ENCODE measurements at regions not wholly inside any gene's neighbourhood (a gene's known extent, or its start where the extent isn't known, plus 50 kb on each side); places are given as distances from the start of the nearest gene placed in this dataset.

DNA sequence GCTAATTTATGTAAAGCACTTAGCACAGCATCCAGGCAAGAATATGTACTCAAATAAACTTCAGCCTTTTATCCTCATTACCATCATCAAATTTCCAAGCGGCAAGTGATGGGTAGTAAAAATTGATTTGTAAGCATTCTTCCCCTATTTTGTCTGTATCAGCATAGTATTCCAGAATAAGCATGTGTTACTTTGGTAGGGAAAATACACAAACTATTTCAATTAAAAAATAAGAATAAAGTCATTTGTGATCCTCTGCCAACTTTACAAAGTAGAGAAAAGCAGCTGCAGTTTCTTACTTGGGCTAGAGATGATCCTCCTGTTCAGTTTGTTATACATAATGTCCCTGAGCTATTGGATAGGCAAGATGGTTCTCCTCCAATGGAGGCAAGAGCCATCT is 493.2 kb downstream of the ZEB2 start:
- no peaks in the 10 kb centered on the region for H3K27me3 ChIP-seq (ENCODE audit: low read depth, low read length)
- no peaks in the 10 kb centered on the region for H3K36me3 ChIP-seq (ENCODE audit: control insufficient read depth in 1 of 2, insufficient read depth in 2 of 2, low read length in 2 of 2)
- no peak overlapping the region for H3K4me3 ChIP-seq (ENCODE audit: low read depth in 1 of 2, low read length in 2 of 2)
- no peaks in the 10 kb centered on the region for H3K4me1 ChIP-seq (ENCODE audit: control insufficient read depth in 1 of 2, insufficient read depth in 2 of 2, low read length in 2 of 2)
- H3K27ac ChIP-seq (ENCODE audit: low read length): no peak overlapping the region
- H3K9me3 ChIP-seq (ENCODE audit: control insufficient read depth in 1 of 2, low read length in 2 of 2): peaks cover 0 to 7% of the 10 kb centered on the region in 2 donors

DNA sequence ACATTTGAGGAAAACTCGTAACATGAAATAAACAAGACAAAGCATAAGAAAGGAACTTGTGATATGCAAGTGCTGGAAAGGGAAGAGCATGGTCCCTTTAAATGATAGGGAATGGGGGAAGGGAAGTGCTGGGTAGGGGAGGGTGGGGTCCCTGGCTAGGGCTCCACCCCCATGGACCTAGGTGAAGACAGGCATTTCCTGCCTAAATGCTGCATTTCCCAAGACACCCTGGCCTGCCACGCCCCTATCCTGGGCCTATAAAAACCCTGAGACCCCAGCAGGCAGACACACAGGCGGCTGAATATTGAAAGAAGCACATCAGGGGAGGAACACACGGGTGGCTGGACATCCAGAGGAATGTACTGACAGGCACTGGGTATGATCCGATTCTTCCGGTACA is 499.9 kb downstream of the ZEB2 start:
- Histone ChIP-seq H3K36me3 (ENCODE audit: control insufficient read depth in 1 of 2, insufficient read depth in 2 of 2, low read length in 2 of 2) (no peaks in the 10 kb centered on the region), H3K27ac (ENCODE audit: low read length) (no peak overlapping the region)

DNA sequence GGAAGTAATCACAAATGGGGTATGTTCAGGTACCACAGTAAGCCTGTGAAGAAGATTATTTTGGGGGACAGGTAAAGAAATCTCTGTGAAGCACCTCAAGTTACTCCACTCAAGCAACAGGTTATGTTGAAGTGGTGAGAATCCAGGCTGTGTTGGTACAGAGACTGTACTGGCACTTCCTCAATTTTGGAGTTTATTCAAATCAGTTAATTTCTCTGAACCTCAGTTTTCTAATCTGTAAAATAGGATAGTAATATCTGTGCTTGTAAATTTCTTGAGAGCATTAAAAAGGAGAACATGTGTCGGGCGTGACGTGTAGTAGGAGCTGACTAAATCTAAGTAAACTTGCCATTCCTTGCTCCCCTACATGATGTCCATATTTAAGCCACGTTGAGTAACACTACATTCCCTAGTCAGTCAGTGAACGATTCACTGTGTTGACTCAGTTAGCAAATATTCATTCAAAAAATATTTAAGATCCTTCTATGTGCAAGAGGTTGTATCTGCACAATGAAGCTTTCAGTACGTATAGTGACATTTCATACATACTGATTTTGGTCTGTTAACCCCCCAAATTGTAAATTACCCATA is 504.2 kb downstream of the ZEB2 start:
- H3K36me3 ChIP-seq (ENCODE audit: control insufficient read depth in 1 of 2, insufficient read depth in 2 of 2, low read length in 2 of 2): no peaks in the 10 kb centered on the region
- H3K27me3 ChIP-seq (ENCODE audit: low read depth, low read length): no peaks in the 10 kb centered on the region
- H3K27ac ChIP-seq (ENCODE audit: low read length): no peak overlapping the region
- no peak overlapping the region for H3K4me3 ChIP-seq (ENCODE audit: low read depth in 1 of 2, low read length in 2 of 2)
- no peaks in the 10 kb centered on the region for H3K4me1 ChIP-seq (ENCODE audit: control insufficient read depth in 1 of 2, insufficient read depth in 2 of 2, low read length in 2 of 2)
- no peaks in the 10 kb centered on the region for H3K9me3 ChIP-seq (ENCODE audit: control insufficient read depth in 1 of 2, low read length in 2 of 2)

More for the DNA sequence above, 499.9 kb downstream of the ZEB2 start:
- Histone ChIP-seq H3K27me3 (ENCODE audit: low read depth, low read length) (no peaks in the 10 kb centered on the region), H3K4me3 (ENCODE audit: low read depth in 1 of 2, low read length in 2 of 2) (no peak overlapping the region), H3K9me3 (ENCODE audit: control insufficient read depth in 1 of 2, low read length in 2 of 2) (peaks cover 0 to 7% of the 10 kb centered on the region in 2 donors), H3K4me1 (ENCODE audit: control insufficient read depth in 1 of 2, insufficient read depth in 2 of 2, low read length in 2 of 2) (no peaks in the 10 kb centered on the region)

DNA sequence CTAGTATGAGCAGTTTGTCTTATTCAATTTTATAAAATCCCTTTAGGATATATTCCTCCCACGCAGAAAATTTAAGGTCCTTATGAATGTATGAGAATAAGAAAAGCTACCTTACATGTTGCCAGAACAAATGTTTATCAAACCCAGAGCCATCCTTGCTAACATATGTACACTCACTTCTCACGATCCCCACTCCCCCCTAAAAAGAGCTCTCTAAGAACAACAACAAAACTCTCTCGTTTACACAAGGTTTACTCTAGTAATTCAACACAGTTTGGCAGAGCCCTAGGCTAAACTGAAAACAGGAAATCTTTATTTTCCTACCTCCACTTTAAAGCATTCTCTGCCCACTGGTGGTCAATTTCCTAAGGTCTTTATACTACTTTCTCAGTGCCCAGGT is 504.9 kb downstream of the ZEB2 start:
- Histone ChIP-seq H3K36me3 (ENCODE audit: control insufficient read depth in 1 of 2, insufficient read depth in 2 of 2, low read length in 2 of 2) (no peaks in the 10 kb centered on the region), H3K4me1 (ENCODE audit: control insufficient read depth in 1 of 2, insufficient read depth in 2 of 2, low read length in 2 of 2) (no peaks in the 10 kb centered on the region), H3K4me3 (ENCODE audit: low read depth in 1 of 2, low read length in 2 of 2) (no peak overlapping the region), H3K9me3 (ENCODE audit: control insufficient read depth in 1 of 2, low read length in 2 of 2) (no peaks in the 10 kb centered on the region), H3K27ac (ENCODE audit: low read length) (no peak overlapping the region), H3K27me3 (ENCODE audit: low read depth, low read length) (no peaks in the 10 kb centered on the region)

DNA sequence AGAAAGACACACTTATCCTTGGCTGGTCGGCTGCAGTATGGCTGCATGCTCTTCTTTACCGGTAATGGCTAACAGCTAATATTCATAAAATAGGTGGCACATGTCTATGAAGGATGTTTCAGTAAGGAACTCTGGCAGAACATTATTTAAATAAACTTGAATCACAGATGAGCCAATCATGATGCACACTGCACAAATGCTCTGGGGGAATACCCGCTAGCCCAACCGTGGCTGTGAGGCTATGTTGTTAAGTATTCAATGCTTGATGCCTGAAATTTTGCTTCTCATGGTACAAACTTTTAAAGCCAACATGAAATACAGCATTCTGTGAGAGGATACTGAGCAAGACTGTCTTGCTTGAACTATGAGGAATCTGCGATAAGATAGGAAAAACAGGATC is 505.8 kb downstream of the ZEB2 start:
- Histone ChIP-seq H3K4me3 (ENCODE audit: low read depth in 1 of 2, low read length in 2 of 2) (no peak overlapping the region), H3K36me3 (ENCODE audit: control insufficient read depth in 1 of 2, insufficient read depth in 2 of 2, low read length in 2 of 2) (no peaks in the 10 kb centered on the region), H3K4me1 (ENCODE audit: control insufficient read depth in 1 of 2, insufficient read depth in 2 of 2, low read length in 2 of 2) (no peaks in the 10 kb centered on the region), H3K27me3 (ENCODE audit: low read depth, low read length) (no peaks in the 10 kb centered on the region), H3K9me3 (ENCODE audit: control insufficient read depth in 1 of 2, low read length in 2 of 2) (no peaks in the 10 kb centered on the region), H3K27ac (ENCODE audit: low read length) (no peak overlapping the region)

DNA sequence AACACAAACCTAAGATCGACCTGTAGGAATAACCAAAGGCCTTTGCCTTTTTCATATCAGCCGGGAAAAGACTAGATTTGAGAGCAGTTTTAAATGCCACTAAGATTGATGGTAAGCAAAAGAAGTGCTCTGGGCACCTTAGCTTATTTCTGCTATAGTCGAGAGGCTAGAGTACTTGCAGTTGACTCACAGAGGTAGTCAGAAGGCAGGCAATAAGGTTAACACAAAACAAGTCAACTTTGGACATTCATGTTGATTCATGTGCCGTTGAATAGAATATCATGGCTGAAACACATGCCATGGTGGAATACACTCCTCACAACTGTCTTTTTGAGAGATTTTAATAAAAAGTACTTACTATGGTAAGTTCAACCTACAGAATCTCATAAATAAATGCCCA is 507.6 kb downstream of the ZEB2 start:
- no peaks in the 10 kb centered on the region for H3K4me1 ChIP-seq (ENCODE audit: control insufficient read depth in 1 of 2, insufficient read depth in 2 of 2, low read length in 2 of 2)
- no peak overlapping the region for H3K4me3 ChIP-seq (ENCODE audit: low read depth in 1 of 2, low read length in 2 of 2)
- no peaks in the 10 kb centered on the region for H3K27me3 ChIP-seq (ENCODE audit: low read depth, low read length)
- H3K36me3 ChIP-seq (ENCODE audit: control insufficient read depth in 1 of 2, insufficient read depth in 2 of 2, low read length in 2 of 2): no peaks in the 10 kb centered on the region
- H3K27ac ChIP-seq (ENCODE audit: low read length): no peak overlapping the region
- H3K9me3 ChIP-seq (ENCODE audit: control insufficient read depth in 1 of 2, low read length in 2 of 2): no peaks in the 10 kb centered on the region

DNA sequence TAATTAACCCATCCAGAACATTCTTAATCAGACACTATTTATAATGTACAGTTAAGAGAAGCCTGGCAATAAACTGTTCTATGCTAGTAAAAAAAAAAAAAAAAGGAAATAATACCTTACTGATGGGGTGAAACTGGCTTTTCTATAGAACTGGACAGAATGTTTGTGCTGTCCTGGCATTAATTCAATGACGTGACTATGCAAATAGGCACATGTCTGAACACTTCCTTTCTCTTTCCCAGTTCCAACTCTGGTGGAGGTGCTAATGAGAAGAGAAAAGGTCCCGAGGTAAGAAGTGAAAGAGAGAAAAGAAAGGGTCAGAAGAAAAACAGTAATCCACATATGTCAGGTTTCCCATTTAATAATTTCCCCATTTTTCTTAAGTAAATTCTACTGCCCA is 508.4 kb downstream of the ZEB2 start:
- Histone ChIP-seq H3K4me1 (ENCODE audit: control insufficient read depth in 1 of 2, insufficient read depth in 2 of 2, low read length in 2 of 2) (no peaks in the 10 kb centered on the region), H3K4me3 (ENCODE audit: low read depth in 1 of 2, low read length in 2 of 2) (no peak overlapping the region), H3K9me3 (ENCODE audit: control insufficient read depth in 1 of 2, low read length in 2 of 2) (no peaks in the 10 kb centered on the region), H3K27me3 (ENCODE audit: low read depth, low read length) (no peaks in the 10 kb centered on the region), H3K27ac (ENCODE audit: low read length) (no peak overlapping the region), H3K36me3 (ENCODE audit: control insufficient read depth in 1 of 2, insufficient read depth in 2 of 2, low read length in 2 of 2) (no peaks in the 10 kb centered on the region)

DNA sequence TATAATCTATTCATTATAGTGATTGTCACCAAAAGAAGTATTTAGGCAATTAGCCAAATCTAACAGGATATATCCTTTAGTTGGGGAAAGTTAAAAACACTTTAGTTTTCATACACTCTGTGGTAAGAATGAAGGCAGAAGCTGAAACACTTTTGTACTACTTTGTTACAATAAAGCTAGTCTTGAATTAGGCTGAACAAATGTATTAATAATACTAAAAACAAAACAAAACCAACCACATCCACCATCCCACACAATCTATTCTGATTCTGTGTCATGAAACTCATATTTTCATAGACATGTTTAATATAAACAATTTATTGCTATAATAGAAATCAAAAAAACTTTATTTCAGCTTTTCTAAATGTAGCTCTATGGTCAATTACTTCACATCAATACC is 508.8 kb downstream of the ZEB2 start:
- no peak overlapping the region for H3K27ac ChIP-seq (ENCODE audit: low read length)
- no peaks in the 10 kb centered on the region for H3K4me1 ChIP-seq (ENCODE audit: control insufficient read depth in 1 of 2, insufficient read depth in 2 of 2, low read length in 2 of 2)
- H3K4me3 ChIP-seq (ENCODE audit: low read depth in 1 of 2, low read length in 2 of 2): no peak overlapping the region
- no peaks in the 10 kb centered on the region for H3K27me3 ChIP-seq (ENCODE audit: low read depth, low read length)
- H3K36me3 ChIP-seq (ENCODE audit: control insufficient read depth in 1 of 2, insufficient read depth in 2 of 2, low read length in 2 of 2): no peaks in the 10 kb centered on the region
- H3K9me3 ChIP-seq (ENCODE audit: control insufficient read depth in 1 of 2, low read length in 2 of 2): no peaks in the 10 kb centered on the region

DNA sequence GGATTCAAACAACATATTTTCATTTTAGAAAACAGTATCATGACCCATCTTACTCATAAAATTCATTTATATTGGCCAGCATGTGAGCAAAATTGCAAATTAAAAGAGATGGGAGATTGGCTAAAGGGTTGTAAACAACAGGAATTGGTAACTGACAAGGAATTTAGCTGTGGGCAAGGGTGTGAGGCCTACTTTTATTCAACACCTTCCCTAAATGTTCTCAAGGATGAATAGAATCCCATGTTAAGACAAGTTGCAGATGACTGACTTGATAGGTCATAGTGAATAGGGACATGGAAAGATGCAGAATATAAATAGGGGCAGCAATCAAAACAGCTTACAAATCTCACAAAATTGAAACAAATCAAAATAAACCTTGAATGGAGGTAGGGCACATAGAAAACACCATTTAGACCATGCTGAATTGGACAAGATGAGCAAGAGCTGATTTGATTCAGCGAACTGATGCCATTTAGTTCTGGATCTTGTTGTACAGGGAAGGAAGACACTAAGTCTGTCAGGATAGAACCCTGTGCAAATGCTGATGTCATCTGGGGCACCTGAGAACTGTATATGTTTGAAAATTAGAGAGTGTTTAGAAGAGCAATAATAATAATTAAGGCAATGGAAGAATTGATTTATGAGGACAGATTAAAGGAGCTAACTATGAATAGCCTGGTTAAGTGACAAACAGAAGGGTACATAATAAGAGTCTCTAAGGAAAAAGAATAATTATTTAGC is 509.7 kb downstream of the ZEB2 start:
- Histone ChIP-seq H3K4me3 (ENCODE audit: low read depth in 1 of 2, low read length in 2 of 2) (no peak overlapping the region), H3K36me3 (ENCODE audit: control insufficient read depth in 1 of 2, insufficient read depth in 2 of 2, low read length in 2 of 2) (no peaks in the 10 kb centered on the region), H3K4me1 (ENCODE audit: control insufficient read depth in 1 of 2, insufficient read depth in 2 of 2, low read length in 2 of 2) (no peaks in the 10 kb centered on the region), H3K27ac (ENCODE audit: low read length) (no peak overlapping the region), H3K9me3 (ENCODE audit: control insufficient read depth in 1 of 2, low read length in 2 of 2) (no peaks in the 10 kb centered on the region), H3K27me3 (ENCODE audit: low read depth, low read length) (no peaks in the 10 kb centered on the region)

DNA sequence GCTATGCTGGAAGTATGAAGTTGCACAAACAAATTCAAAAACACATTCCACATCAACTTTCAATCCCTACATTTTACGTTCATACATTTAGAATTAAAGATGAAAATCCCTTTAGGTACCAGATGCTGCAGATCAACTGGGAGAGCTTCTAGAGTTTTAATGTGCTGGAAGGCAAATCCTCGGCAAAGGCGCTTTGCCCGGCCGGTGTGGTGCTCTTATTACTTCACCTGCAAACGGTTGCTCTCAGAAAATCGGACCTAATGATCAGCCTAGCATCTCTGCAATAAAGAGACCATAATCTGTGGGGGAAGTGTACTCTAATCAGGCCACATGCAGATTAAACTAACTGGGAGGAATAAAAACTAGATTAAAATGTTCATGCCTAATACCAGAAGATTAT is 513.8 kb downstream of the ZEB2 start:
- H3K4me3 ChIP-seq (ENCODE audit: low read depth in 1 of 2, low read length in 2 of 2): no peak overlapping the region
- H3K27ac ChIP-seq (ENCODE audit: low read length): no peak overlapping the region
- H3K36me3 ChIP-seq (ENCODE audit: control insufficient read depth in 1 of 2, insufficient read depth in 2 of 2, low read length in 2 of 2): no peaks in the 10 kb centered on the region
- no peaks in the 10 kb centered on the region for H3K4me1 ChIP-seq (ENCODE audit: control insufficient read depth in 1 of 2, insufficient read depth in 2 of 2, low read length in 2 of 2)
- no peaks in the 10 kb centered on the region for H3K27me3 ChIP-seq (ENCODE audit: low read depth, low read length)
- no peaks in the 10 kb centered on the region for H3K9me3 ChIP-seq (ENCODE audit: control insufficient read depth in 1 of 2, low read length in 2 of 2)

DNA sequence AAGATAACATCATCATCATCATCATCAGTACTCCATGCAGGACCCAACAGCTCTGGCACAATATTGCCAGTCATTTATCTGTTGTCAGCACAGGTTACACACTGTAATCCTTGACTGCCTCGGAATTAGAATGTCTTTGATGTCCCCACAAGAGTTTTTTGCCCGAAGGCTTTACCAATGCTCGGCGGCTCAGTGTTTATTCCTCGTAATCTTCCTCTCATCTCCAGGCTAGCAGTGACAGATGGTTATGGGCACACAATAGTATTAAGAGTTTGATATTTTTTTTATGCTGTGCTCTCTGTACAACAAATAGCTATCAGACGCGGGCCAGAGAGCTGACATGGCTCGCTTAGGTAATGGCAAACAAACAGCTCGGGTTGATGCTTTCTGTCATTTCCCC is 515.2 kb downstream of the ZEB2 start:
- H3K36me3 ChIP-seq (ENCODE audit: control insufficient read depth in 1 of 2, insufficient read depth in 2 of 2, low read length in 2 of 2): no peaks in the 10 kb centered on the region
- no peaks in the 10 kb centered on the region for H3K27me3 ChIP-seq (ENCODE audit: low read depth, low read length)
- no peaks in the 10 kb centered on the region for H3K9me3 ChIP-seq (ENCODE audit: control insufficient read depth in 1 of 2, low read length in 2 of 2)
- H3K27ac ChIP-seq (ENCODE audit: low read length): no peak overlapping the region
- no peaks in the 10 kb centered on the region for H3K4me1 ChIP-seq (ENCODE audit: control insufficient read depth in 1 of 2, insufficient read depth in 2 of 2, low read length in 2 of 2)
- no peak overlapping the region for H3K4me3 ChIP-seq (ENCODE audit: low read depth in 1 of 2, low read length in 2 of 2)
